ENCODE measurements at regions not wholly inside any gene's neighbourhood (a gene's known extent, or its start where the extent isn't known, plus 50 kb on each side); places are given as distances from the start of the nearest gene placed in this dataset.

DNA sequence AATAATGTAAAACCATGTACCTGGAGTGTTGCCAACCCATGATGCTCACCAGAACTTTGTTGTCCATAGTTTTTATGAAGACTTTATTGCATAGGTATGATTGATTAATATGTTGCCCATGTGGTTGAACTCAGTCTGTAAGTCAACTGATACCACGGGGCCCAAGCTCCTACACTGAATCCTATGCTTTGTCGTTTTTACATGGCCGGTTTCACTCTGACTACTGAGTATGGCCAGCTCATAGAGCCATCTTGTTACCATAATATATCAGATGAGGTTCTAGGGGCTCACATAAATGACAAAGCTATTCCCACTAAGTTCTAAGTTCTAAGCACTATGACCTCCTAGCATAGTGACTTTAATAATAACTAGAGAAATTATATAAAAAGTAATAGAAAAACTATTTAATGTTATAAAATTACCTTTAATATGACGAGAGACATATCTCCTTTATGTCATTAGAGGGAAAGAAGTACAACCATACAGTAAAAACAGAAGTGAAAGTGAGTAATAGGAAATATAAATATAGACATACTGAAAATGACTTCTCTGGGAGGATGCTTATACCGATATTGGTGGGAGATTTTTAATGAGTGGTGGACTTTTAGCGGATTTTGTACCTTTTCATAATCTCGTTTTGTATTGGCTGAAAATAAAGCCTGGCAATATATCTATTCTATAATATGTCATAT lies 983.4 kb upstream of the PRMT6 start:
- ATAC-seq (no peak), DNase-seq (no peak)

DNA sequence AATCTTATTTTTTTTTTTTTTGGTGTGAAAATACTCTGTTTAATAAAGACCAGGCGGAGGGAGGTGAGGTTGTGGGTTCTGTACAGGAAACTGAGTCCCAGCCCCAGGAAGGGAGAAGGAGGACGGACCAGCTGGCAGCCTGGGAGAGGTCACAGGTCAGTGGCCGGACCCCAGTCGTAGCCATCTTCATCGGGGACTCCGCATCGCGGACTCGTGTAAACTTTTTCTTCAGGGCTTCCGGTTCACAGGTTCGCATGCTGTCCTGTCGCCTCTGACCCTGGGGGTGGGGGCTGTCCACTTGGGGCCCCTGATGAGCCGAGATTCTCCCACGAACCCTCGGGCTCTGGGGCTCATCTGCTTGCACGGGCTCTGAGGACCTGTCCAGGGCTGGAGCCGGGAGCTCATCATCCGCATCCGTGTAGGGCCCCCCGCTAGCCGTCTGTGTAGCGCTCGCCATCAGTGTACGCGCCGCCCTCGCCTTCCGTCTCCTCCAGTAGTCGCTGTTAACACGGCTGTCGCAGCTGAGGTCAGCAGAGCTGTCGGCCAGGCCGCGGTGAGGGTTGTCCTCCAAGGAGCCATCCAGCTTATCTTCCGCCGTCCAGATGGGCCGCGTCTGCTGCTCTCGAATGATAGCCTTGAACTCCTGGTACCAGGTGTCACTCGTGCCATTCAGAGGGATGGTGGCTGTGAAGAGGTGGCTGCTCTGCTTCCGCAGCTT lies 975.7 kb upstream of the PRMT6 start:
- ATAC-seq: no peak
- no peak for DNase-seq

DNA sequence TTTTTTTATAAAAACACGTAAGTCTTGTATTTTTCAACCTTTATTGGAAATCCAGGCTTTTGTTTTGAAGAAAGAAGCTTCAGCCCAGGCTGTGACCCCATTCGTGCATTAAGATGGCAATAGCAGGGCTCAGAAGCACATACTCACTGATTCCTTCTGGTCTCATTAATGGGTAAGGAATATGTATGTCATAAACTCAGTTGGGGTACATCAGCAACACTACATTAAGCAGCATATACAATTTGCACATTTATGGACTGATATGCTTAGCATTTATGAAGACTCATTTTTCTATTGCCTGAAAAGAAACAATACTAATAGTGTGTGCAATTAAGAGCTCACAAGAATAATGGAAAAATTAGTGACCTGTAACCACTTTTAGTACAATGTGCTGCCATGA lies 945.4 kb upstream of the PRMT6 start:
- DNase-seq (no peak), ATAC-seq (no peak)

DNA sequence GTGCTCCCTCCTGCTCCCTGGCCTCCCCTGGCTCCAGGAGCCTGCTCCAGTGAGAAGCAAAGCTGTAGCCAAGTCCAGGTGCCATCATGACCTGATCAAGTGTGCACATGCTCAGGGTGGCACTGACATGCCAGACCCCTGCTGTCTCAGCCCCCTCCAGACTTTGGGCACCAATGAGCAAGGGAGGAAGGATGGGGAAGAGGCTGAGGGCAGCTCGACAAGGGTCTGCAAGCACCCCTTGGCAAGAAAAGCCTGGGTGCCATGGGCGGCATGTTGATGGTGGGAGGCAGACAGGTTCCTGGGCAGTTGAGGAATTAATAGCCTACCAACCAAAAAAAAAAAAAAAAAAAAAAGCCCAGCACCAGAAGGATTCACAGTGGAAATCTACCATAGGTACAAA lies 942.6 kb upstream of the PRMT6 start:
- DNase-seq (no peak), ATAC-seq (no peak)

DNA sequence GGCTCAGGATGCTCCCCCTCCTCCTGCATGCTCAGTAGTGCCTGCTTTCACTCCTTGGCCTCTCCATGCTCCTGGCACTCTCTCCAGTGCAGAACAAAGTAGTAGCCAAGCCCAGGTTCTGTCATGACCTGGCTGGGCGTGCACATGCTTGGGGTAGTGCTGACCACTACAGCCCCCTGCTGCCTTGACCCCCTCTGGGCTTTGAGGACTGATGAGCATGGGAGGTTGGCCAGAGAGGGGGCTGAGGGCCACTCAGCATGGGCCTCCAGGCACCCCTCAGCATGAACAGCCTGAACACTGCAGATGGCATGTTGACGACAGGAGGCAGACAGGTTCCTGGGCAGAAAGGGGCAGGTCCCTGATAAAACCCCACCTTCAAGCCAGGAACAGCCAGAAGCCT lies 935.7 kb upstream of the PRMT6 start:
- no peak for ATAC-seq

DNA sequence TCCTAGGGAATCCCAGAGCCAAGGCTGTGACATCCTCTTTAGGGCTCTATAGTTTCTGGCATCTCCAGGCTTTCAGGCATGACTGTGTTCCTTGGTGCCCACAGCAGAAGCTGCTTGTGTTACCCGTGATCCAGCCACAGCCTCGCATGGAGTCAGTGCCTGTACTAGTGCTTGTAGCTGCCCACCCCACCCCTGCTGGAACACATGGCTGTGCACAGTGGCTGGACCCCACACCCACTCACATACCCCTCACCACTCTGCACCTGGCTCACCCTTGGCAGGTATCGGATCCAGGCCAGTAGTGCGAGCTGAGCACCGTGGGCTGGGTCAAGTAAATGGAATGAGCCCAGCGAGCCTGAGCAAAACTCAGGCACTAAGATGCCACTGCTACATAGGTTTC lies 934.7 kb upstream of the PRMT6 start:
- DNase-seq: no peak

More for the DNA sequence above, 935.7 kb upstream of the PRMT6 start:
- no peak for DNase-seq

DNA sequence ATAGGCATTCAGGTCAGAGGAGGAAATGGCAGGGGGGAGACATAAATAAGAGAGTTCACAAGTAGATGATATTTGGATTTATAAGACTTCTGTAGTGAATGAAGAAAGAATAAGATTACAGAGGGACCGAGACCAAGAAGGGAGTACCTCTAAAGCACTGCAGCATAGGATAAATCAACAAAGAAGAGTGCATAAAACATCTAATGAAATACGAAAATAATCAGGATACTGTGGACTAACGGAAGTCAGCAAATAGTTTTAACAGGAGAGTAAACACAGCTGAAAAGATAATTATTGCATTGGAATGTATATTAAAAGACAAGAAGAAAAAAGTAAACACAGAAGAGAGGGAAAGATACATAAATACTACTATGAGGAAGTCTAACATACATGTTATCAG lies 921.9 kb upstream of the PRMT6 start:
- DNase-seq: no peak
- no peak for ATAC-seq

More for the DNA sequence above, 934.7 kb upstream of the PRMT6 start:
- no peak for ATAC-seq

DNA sequence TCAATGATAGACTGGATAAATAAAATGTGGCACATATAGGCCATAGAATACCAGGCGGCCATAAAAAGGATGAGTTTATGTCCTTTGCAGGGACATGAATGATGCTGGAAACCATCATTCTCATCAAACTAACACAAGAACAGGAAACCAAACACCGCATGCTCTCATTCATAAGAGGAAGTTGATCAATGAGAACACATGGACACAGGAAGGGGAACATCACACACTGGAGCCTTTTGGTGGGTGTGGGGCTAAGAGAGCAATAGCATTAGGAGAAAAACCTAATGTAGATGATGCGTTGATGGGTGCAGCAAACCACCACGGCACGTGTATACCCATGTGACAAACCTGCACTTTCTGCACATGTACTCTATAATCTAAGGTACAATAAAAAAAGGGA lies 883.4 kb upstream of the PRMT6 start:
- DNase-seq: no peak
- no peak for ATAC-seq

DNA sequence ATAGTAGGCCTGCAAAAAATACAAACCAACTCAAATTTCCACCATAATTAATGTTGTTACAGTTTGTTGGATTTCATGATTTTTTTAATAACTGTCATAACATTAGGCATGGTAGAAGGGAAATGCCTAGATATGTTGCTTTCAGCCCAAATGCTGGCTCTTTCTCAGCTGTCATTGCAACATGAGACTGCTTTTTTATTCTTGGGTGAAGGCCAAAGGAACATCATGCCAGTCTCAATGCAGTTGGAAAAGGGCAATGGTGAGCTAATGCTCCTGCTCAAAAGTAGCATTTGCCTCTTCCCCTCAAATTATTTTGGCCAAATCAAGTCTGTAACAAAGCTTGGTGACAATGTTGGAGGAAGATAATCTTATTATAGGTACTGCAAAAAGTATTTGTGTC lies 877.7 kb upstream of the PRMT6 start:
- DNase-seq (no peak), ATAC-seq (no peak)

DNA sequence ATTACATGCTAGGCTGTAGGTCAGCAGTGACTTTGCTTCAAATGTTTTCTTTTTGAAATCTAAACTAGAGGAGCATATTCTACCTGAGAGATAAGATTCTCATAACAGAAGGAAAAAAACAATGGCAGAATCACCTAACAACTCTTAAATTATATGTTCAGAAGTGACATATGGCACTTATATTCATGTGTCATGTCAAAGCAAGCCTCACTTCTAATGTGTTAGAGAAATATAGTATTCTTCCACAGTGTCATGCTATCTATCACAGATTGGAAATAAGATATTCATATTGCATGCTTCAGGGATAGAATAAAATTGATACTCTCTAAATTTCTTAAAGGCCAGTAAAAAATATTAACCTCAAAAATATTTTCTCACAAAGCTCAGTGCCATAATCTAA lies 874.6 kb upstream of the PRMT6 start:
- ATAC-seq (no peak), DNase-seq (no peak)

DNA sequence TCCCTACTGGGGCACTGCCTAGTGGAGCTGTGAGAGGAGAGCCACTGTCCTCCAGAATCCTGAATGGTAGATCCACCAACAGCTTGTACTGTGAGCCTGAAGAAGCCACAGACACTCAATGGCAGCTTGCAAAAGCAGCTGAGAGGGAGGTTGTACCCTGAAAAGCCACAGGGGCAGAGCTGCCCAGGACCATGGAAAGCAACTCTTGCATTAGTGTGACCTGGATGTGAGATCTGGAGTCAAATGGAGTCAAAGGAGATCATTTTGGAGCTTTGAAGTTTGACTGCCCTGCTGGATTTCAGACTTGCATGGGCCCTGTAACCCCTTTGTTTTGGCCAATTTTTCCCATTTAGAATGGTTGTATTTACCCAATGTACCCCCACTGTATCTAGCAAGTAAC lies 871.4 kb upstream of the PRMT6 start:
- no peak for DNase-seq
- no peak for ATAC-seq

DNA sequence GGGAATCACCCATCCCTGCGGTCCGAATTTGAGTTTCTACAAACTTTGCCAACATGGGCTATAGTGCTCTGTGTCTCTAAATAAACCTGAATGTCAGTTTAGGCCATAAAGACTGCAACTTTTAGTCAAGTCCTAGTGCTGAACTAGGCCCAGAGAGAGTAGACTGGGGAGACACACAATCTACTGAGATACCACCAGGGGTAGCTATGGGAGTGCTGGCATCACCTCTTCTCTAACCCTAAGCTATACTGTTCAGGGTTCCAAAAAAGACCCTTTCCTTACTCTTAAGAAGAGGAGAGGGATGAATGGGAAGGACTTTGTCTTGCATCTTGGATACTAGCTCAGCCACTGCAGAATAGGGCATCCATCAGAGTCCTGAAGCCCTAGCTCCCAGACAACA lies 866.7 kb upstream of the PRMT6 start:
- ATAC-seq (no peak), DNase-seq (no peak)

DNA sequence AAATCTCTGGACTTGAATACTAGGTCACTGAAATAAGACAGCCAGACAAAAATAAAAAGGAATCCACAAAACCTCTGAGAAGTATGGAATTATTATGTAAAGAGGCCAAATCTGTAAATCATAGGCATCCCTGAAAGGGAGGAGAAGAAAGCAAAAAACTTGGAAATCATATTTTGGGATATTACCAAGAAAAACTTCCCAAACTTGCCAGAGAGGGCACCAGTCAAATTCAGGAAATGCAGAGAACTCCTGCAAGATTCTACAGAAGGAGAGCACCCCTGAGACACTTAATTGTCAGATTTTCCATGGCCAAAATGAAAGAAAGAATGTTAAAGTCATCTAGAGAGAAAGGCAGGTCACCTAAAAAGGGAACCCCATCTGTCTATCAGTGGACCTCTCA lies 862.3 kb upstream of the PRMT6 start:
- no peak for ATAC-seq
- no peak for DNase-seq

DNA sequence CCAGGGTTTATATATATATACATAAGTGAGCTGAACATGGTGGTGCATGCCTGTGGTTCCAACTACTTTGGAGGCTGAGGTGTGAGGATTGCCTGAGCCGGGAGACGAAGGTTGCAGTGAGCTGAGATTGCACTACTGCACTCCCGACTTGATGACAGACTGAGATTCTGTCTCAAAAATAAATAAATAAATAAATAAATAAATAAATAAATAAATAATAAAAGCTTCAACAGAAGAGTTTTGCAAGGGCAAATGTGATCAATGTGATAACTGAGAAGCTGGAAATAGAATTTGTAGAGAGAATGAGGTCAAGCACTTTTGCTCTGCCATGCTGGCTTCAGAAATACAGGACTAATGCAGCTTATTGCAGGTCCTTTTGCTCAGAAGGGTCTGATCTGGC lies 855.8 kb upstream of the PRMT6 start:
- no peak for DNase-seq
- no peak for ATAC-seq

DNA sequence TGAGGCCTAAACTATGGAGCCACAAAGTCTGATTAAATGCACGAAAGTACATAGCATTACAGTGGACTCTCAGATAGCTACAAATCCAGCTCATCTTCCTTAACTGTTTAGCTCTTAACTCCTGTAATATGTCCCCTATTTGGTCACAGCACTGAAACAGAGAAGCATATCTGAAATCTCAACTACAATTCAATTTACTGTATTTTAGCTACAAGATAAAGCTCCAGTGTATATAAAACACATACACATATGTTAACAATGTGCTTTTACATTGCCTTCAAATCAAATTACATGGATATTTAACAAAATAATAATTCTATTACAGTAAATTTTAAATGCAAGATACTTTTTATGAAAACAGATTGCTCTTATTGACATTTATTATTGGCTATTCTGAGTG lies 849.3 kb upstream of the PRMT6 start:
- DNase-seq (no peak), ATAC-seq (no peak)

DNA sequence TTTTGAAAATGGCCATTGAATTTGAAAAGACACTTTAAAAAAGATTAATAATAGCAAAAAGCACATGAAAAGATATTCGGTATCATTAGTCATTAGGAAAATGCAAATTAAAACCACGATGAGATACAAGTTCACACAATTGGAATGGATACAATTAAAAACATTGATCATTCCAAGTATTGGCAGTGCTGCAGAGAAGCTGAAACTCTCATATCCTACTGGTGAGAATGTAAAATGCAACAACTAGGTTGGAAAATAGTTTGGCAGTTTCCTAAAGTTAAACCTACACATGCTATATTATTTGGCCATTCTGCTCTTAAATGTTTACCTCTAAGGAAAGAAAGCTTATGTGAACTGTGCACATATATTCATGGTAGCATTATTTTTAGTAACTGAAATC lies 838.7 kb upstream of the PRMT6 start:
- DNase-seq: no peak
- ATAC-seq: no peak

DNA sequence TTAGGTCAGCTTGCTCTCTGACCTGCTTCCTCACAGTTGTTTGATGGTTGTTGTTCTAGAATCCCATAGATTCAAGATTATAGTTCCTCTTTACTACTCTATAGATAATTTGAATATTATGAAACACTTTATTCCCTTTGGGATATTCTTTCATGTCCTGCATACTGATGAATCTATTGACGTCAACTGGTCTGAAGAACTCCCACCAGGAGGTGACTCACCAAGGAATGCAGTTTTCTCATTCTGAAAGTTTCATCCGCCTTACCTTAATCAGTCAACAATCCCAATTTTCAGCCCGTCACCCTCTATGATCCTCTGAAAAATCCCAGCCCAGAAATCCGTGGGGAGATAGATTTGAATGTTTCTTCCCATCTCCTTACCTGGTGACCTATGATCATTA lies 834.1 kb upstream of the PRMT6 start:
- no peak for DNase-seq
- no peak for ATAC-seq

DNA sequence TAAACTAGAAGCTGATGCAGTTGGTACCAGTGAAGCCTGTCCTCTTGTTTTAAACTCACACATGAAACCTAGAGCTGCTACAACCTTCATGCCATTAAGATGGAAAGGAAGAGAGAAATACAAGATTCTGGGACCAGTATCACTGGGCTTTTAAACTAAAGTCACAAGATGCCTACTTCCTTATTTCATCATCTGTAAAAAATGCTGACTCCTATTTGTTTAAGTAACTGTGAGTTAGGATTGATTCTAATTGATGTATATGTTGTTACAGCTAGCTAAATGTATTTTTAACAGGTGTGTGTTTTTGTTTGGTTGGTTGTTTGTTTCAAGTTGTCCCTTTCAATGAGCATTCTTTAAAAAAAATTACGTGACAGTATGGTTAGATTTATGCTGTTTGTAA lies 833.3 kb upstream of the PRMT6 start:
- DNase-seq: no peak
- ATAC-seq: no peak

DNA sequence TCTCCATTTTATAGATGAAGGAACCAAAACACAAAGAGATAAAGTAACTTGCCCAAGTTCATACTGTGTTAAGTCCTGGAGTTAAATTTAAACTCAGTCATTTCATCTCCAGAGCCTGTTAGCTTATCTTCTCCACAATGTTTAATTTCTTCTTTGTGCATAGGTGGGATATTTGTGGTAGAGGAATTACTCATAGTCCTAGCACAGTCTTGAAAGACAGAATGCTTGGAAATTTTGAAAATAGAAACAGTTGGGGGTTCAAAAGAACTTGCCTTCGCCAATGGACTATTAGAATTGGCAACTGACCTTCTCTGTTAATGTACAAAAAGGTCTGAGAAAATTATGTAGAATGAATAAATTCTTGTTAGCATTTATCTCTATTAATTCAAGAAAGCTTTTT lies 832.0 kb upstream of the PRMT6 start:
- no peak for DNase-seq
- ATAC-seq: no peak

DNA sequence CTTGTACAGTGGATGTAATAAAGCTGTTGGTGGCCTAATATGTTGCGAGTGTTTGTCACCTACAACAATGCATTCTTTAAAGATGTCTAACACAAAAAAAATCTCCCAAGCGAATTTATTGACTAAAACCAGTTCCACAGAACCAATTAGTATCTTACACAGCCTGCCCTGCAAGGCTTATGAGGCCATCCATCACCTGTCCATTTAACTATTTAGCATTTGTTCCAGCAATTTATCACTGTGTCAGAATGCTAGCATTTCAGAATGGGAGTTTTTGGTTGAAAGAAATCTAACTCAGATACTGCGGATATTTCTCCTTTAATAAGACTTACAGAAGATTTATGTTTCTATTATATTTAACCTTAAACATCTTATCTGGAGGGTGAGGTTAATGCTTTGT lies 831.1 kb upstream of the PRMT6 start:
- no peak for ATAC-seq
- no peak for DNase-seq

DNA sequence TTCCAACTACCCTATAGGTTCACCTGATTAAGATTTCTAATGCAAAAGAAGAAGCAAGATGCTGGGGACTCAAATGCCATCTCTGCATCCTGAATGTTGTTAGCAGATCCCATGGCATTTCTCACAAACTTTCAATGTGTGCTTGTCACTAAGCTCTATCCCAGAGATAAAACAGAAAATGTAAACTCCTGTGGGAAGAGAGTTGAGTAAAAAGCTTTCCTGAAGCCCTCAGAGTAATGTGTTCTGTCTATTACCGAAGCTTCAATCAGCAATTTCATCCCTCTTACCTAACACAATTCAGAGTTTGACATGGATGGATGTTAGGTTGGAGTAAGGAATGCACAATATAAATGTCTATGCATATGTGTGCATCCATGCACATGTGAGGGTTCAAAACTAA lies 829.9 kb upstream of the PRMT6 start:
- ATAC-seq (no peak), DNase-seq (no peak)

DNA sequence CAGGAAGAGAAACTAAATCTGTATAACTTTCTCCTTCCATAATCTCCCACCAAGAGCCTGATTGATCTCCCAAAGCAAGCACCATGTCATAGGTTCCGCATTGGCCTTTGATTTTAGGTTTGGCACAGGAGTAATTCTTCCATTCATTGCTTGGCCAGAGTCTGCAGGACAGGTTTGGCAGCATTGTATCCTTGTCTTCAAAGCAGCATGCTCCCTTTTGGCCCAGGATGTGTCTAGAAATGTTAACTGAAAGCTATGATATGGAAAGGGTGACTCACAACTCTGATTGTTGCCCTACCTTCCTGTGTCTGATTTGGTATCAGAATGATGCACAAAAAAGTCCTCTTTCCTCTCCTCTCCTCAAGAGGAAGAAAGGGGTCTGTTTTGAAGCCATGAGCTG lies 824.3 kb upstream of the PRMT6 start:
- ATAC-seq: no peak

DNA sequence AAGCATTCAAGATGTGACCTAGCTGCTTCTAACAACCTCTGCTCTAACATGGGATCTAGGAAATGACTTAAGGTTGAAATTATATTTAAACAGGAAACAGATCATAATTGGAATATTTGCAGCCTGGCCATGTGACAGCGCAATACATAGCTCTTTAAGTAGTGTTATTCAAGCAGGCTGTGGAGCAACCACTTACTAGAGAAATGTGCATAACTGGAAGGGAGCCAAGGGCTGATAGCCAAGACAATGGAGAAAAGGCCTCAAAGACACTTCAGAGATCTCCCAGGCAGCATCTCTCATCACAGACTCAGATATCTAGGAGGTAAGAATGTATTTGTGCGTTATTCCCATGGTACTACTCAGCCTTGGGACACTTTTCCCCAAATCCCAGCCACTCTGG lies 823.0 kb upstream of the PRMT6 start:
- no peak for ATAC-seq
- no peak for DNase-seq

More for the DNA sequence above, 824.3 kb upstream of the PRMT6 start:
- no peak for DNase-seq

DNA sequence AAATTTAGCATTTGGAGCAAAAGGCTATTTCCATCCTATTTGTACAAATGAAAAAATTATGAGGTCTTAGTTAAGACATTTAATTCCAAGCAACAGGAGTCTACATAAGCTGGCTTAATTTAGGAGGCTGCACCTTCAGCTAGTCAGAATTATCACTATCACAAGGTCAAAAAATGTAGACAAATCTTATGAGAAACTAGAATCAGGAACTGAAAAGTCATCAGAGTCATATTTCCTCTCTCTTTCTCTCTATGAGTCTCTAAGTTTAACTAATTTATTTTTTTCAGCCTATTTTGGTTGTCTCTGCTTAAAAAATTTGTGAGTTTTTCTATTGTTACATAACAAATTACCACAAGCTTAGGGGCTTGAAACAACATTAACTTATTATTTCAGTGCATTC lies 807.1 kb upstream of the PRMT6 start:
- ATAC-seq (no peak), DNase-seq (no peak)

Measured in stimulated activated naive CD8-positive, alpha-beta T cell treated with anti-CD3 and anti-CD28 coated beads, Interleukin-15, Interleukin-2, amounts not matched to agents 100 U/mL and 50 U/mL, for 24 hours (primary cell).